ENCODE measurements at regions not wholly inside any gene's neighbourhood (a gene's known extent, or its start where the extent isn't known, plus 50 kb on each side); places are given as distances from the start of the nearest gene placed in this dataset.
"Not testable (repeated sequence)": the region's sequence is repeated elsewhere in the genome, so short reads cannot be mapped to it uniquely, and the experiment has no call there.

- no peak for TF ChIP-seq JUND (IDR thresholded peaks at IDR 0.05; ENCODE audit: low read depth)
- no peak for DNase-seq (ENCODE audit: low read depth in 1 of 2, low spot score in 1 of 2)
- in situ Hi-C loops (cut with HindIII; ENCODE audit: low pct_unique_long_range_greater_than_20kb, low sequenced_read_pairs) = no loop called here
These were observed 510.4 kb downstream of the ZNF674 start for GRCh38 chrX:46034868-46035267.

GRCh38 chrX:46029777-46030176, 515.4 kb downstream of the ZNF674 start:
- in situ Hi-C loops (cut with HindIII; ENCODE audit: low pct_unique_long_range_greater_than_20kb, low sequenced_read_pairs) = no loop called here
- DNase-seq (ENCODE audit: low read depth in 1 of 2, low spot score in 1 of 2) = no peak
- TF ChIP-seq JUND (IDR thresholded peaks at IDR 0.05; ENCODE audit: low read depth) = no peak

GRCh38 chrX:46016296-46016695, 528.9 kb downstream of the ZNF674 start:
- no peak for TF ChIP-seq JUND (IDR thresholded peaks at IDR 0.05; ENCODE audit: low read depth)

GRCh38 chrX:46015653-46016052, 529.6 kb downstream of the ZNF674 start:
- in situ Hi-C loops (cut with HindIII; ENCODE audit: low pct_unique_long_range_greater_than_20kb, low sequenced_read_pairs) = no loop called here
- no peak for DNase-seq (ENCODE audit: low read depth in 1 of 2, low spot score in 1 of 2)
- no peak for TF ChIP-seq JUND (IDR thresholded peaks at IDR 0.05; ENCODE audit: low read depth)

More at GRCh38 chrX:46016296-46016695, 528.9 kb downstream of the ZNF674 start:
- DNase-seq (ENCODE audit: low read depth in 1 of 2, low spot score in 1 of 2) = no peak
- in situ Hi-C loops (cut with HindIII; ENCODE audit: low pct_unique_long_range_greater_than_20kb, low sequenced_read_pairs) = no loop called here

- no peak for DNase-seq (ENCODE audit: low read depth in 1 of 2, low spot score in 1 of 2)
- no peak for TF ChIP-seq JUND (IDR thresholded peaks at IDR 0.05; ENCODE audit: low read depth)
- in situ Hi-C loops (cut with HindIII; ENCODE audit: low pct_unique_long_range_greater_than_20kb, low sequenced_read_pairs) = no loop called here
These were observed 552.7 kb downstream of the ZNF674 start for GRCh38 chrX:45992402-45993123.

- no peak for DNase-seq (ENCODE audit: low read depth in 1 of 2, low spot score in 1 of 2)
- TF ChIP-seq JUND (IDR thresholded peaks at IDR 0.05; ENCODE audit: low read depth) = no peak
- in situ Hi-C loops (cut with HindIII; ENCODE audit: low pct_unique_long_range_greater_than_20kb, low sequenced_read_pairs) = no loop called here
These were observed 558.2 kb downstream of the ZNF674 start for GRCh38 chrX:45986971-45987370.

- in situ Hi-C loops (cut with HindIII; ENCODE audit: low pct_unique_long_range_greater_than_20kb, low sequenced_read_pairs) = no loop called here
- no peak for TF ChIP-seq JUND (IDR thresholded peaks at IDR 0.05; ENCODE audit: low read depth)
- no peak for DNase-seq (ENCODE audit: low read depth in 1 of 2, low spot score in 1 of 2)
These were observed 559.1 kb downstream of the ZNF674 start for GRCh38 chrX:45986081-45986480.

- in situ Hi-C loops (cut with HindIII; ENCODE audit: low pct_unique_long_range_greater_than_20kb, low sequenced_read_pairs); DNase-seq (ENCODE audit: low read depth in 1 of 2, low spot score in 1 of 2): not testable (repeated sequence)
These were observed 562.1 kb downstream of the ZNF674 start for GRCh38 chrX:45982958-45983727.

GRCh38 chrX:45980726-45981125, 564.5 kb downstream of the ZNF674 start:
- DNase-seq (ENCODE audit: low read depth in 1 of 2, low spot score in 1 of 2) = no peak
- no peak for TF ChIP-seq JUND (IDR thresholded peaks at IDR 0.05; ENCODE audit: low read depth)
- in situ Hi-C loops (cut with HindIII; ENCODE audit: low pct_unique_long_range_greater_than_20kb, low sequenced_read_pairs) = no loop called here

GRCh38 chrX:45975633-45976032, 569.6 kb downstream of the ZNF674 start:
- in situ Hi-C loops (cut with HindIII; ENCODE audit: low pct_unique_long_range_greater_than_20kb, low sequenced_read_pairs) = no loop called here
- DNase-seq (ENCODE audit: low read depth in 1 of 2, low spot score in 1 of 2) = no peak
- TF ChIP-seq JUND (IDR thresholded peaks at IDR 0.05; ENCODE audit: low read depth) = no peak

GRCh38 chrX:45972636-45973035, 572.6 kb downstream of the ZNF674 start:
- DNase-seq (ENCODE audit: low read depth in 1 of 2, low spot score in 1 of 2) = no peak
- TF ChIP-seq JUND (IDR thresholded peaks at IDR 0.05; ENCODE audit: low read depth) = no peak
- in situ Hi-C loops (cut with HindIII; ENCODE audit: low pct_unique_long_range_greater_than_20kb, low sequenced_read_pairs) = no loop called here

GRCh38 chrX:45959567-45959966, 585.7 kb downstream of the ZNF674 start:
- no peak for DNase-seq (ENCODE audit: low read depth in 1 of 2, low spot score in 1 of 2)
- in situ Hi-C loops (cut with HindIII; ENCODE audit: low pct_unique_long_range_greater_than_20kb, low sequenced_read_pairs) = no loop called here
- no peak for TF ChIP-seq JUND (IDR thresholded peaks at IDR 0.05; ENCODE audit: low read depth)

GRCh38 chrX:45956191-45956870, 588.9 kb downstream of the ZNF674 start:
- in situ Hi-C loops (cut with HindIII; ENCODE audit: low pct_unique_long_range_greater_than_20kb, low sequenced_read_pairs) = no loop called here
- DNase-seq (ENCODE audit: low read depth in 1 of 2, low spot score in 1 of 2) = no peak
- TF ChIP-seq JUND (IDR thresholded peaks at IDR 0.05; ENCODE audit: low read depth) = no peak
